Keratinocyte (primary cell): ENCODE measurements at regions not wholly inside any gene's neighbourhood (a gene's known extent, or its start where the extent isn't known, plus 50 kb on each side); places are given as distances from the start of the nearest gene placed in this dataset.

Experiments
- DNase-seq: peaks from one replicate; pipeline ENCODE4 v3.0.0-alpha.2; 2011; ENCODE audit warnings: low read depth, missing footprints, low spot score
- FAIRE-seq: peaks from 2 replicates; lab custom pipeline; 2011; peaks lifted over from hg19 to GRCh38; lab: Jason Lieb, UNC
- H2AFZ ChIP-seq: 2 replicates; pipeline ENCODE4 v1.6.0; 2012; ENCODE audit warnings: low read length, control low read depth, inconsistent platforms; ENCODE audit not compliant: control insufficient read depth
- H3K27ac ChIP-seq: 2 replicates; pipeline ENCODE4 v1.5.1; 2011; ENCODE audit warnings: low read length; ENCODE audit not compliant: control insufficient read depth, insufficient read depth
- H3K27me3 ChIP-seq: 3 replicates; pipeline ENCODE4 v1.6.0; 2011; ENCODE audit warnings: low read length; ENCODE audit not compliant: control insufficient read depth, insufficient read depth; ENCODE audit errors: extremely low read depth
- H3K36me3 ChIP-seq, 2 experiments: 2 replicates in 1 of 2; 3 replicates in 1 of 2; pipeline ENCODE4 v1.5.1; 2011; ENCODE audit warnings: low read length in 2 of 2, mild to moderate bottlenecking in 1 of 2; ENCODE audit not compliant: control insufficient read depth in 2 of 2, insufficient read depth in 2 of 2; ENCODE audit errors: extremely low read depth in 1 of 2
- H3K4me1 ChIP-seq: 3 replicates; pipeline ENCODE4 v1.5.1; 2011; ENCODE audit warnings: low read length; ENCODE audit not compliant: control insufficient read depth, insufficient read depth; ENCODE audit errors: extremely low read depth
- H3K4me2 ChIP-seq: 3 replicates; pipeline ENCODE4 v1.6.0; 2011; ENCODE audit warnings: low read depth, low read length; ENCODE audit not compliant: control insufficient read depth, insufficient read depth; ENCODE audit errors: extremely low read depth
- H3K4me3 ChIP-seq, 3 experiments: fragments of 200-600 bp in 1 of 3; sonication (generic) in 1 of 3; 2 replicates in 2 of 3; 3 replicates in 1 of 3; pipeline ENCODE4 v1.5.1; 2011 to 2016; ENCODE audit warnings: low read length in 3 of 3, mild to moderate bottlenecking in 3 of 3, control low read depth in 2 of 3, inconsistent platforms in 1 of 3, low read depth in 1 of 3, mixed read lengths in 1 of 3, mixed run types in 1 of 3, moderate library complexity in 1 of 3; ENCODE audit not compliant: control insufficient read depth in 2 of 3, insufficient read depth in 2 of 3; ENCODE audit errors: extremely low read depth in 1 of 3
- H3K79me2 ChIP-seq: 2 replicates; pipeline ENCODE4 v1.6.0; 2012; ENCODE audit warnings: low read length; ENCODE audit not compliant: control insufficient read depth, insufficient read depth
- H3K9ac ChIP-seq: 3 replicates; pipeline ENCODE4 v1.6.0; 2011; ENCODE audit warnings: low read length; ENCODE audit not compliant: control insufficient read depth, insufficient read depth; ENCODE audit errors: extremely low read depth
- H3K9me1 ChIP-seq: 3 replicates; pipeline ENCODE4 v1.6.0; 2011; ENCODE audit warnings: low read length; ENCODE audit not compliant: control insufficient read depth, insufficient read depth; ENCODE audit errors: extremely low read depth
- H3K9me3 ChIP-seq: 2 replicates; pipeline ENCODE4 v1.5.1; 2012; ENCODE audit warnings: low read depth, low read length; ENCODE audit not compliant: control insufficient read depth
- H4K20me1 ChIP-seq: 3 replicates; pipeline ENCODE4 v1.6.0; 2011; ENCODE audit warnings: low read length; ENCODE audit not compliant: control insufficient read depth, insufficient read depth; ENCODE audit errors: extremely low read depth
- EZH2 ChIP-seq: IDR thresholded peaks from one replicate; pipeline ENCODE4 v1.6.1; 2012; ENCODE audit warnings: inconsistent platforms, mild to moderate bottlenecking, low read length, moderate library complexity
- dilution Hi-C: fragments of 300-500 bp; cut with MboI; formaldehyde crosslinking; loops from one replicate; pipeline ENCODE4 v1.7.0; 2020; ENCODE audit warnings: low sequenced_read_pairs; ENCODE audit not compliant: extremely low pct_ligation_motif_present
- TF ChIP-seq, protein P1 (sequence below), 3 experiments: IDR thresholded peaks in 1 of 3; conservative IDR thresholded peaks in 1 of 3; optimal IDR thresholded peaks in 1 of 3; 2 replicates in 2 of 3; 3 replicates in 1 of 3; pipeline versions ENCODE3 to v1.5.1; 2011; ENCODE audit warnings: low read length in 3 of 3, mild to moderate bottlenecking in 3 of 3, moderate library complexity in 2 of 3, control low read depth in 1 of 3, inconsistent platforms in 1 of 3; ENCODE audit not compliant: insufficient read depth in 2 of 3; ENCODE audit errors: extremely low read depth in 1 of 3

- TF ChIP-seq, protein P1, sequence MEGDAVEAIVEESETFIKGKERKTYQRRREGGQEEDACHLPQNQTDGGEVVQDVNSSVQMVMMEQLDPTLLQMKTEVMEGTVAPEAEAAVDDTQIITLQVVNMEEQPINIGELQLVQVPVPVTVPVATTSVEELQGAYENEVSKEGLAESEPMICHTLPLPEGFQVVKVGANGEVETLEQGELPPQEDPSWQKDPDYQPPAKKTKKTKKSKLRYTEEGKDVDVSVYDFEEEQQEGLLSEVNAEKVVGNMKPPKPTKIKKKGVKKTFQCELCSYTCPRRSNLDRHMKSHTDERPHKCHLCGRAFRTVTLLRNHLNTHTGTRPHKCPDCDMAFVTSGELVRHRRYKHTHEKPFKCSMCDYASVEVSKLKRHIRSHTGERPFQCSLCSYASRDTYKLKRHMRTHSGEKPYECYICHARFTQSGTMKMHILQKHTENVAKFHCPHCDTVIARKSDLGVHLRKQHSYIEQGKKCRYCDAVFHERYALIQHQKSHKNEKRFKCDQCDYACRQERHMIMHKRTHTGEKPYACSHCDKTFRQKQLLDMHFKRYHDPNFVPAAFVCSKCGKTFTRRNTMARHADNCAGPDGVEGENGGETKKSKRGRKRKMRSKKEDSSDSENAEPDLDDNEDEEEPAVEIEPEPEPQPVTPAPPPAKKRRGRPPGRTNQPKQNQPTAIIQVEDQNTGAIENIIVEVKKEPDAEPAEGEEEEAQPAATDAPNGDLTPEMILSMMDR (optimal IDR thresholded peaks at IDR 0.05 in 1 of 3, IDR thresholded peaks at IDR 0.05 in 1 of 3, conservative IDR thresholded peaks at IDR 0.05 in 1 of 3; ENCODE audit: extremely low read depth in 1 of 3, insufficient read depth in 2 of 3, low read length in 3 of 3), result no peak
- TF ChIP-seq EZH2, result no peak
- dilution Hi-C loops, result no loop called here
- no peak for DNase-seq
These were observed 208.6 kb downstream of the CTTN start for GRCh38 chr11:70606951-70607330.

DNA sequence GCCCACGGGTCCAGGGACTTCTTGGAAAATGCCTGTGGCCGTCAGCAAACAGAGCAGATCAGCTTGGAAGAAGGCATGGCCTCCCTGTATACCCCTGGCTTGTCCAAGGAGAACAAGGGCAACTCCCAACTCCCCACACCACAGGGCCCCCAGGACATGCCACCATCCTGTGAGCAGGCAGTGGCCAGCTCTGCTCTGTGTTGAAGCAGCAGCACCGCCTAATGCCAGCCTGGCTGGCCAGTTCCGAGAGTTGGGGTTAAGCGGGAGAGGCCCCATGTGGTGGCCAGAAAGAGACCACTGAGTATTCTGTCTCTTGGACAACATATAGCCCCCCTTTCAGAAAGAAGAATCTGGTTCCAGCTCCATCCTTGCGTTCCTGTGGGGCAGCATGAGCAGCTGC is 209.2 kb downstream of the CTTN start:
- no peak overlapping the region for H3K9ac ChIP-seq
- dilution Hi-C loops, result no loop called here
- H3K4me1 ChIP-seq, result peaks cover 7% of the 10 kb centered on the region

More at GRCh38 chr11:70606951-70607330, 208.6 kb downstream of the CTTN start:
- Histone ChIP-seq H3K4me3 (no peak overlapping the region), H3K27me3 (no peaks in the 10 kb centered on the region), H3K79me2 (no peaks in the 10 kb centered on the region), H4K20me1 (no peaks in the 10 kb centered on the region), H3K4me1 (peaks cover 7% of the 10 kb centered on the region), H3K4me2 (no peak overlapping the region), H3K9me3 (no peaks in the 10 kb centered on the region), H2AFZ (no peak overlapping the region), H3K27ac (no peak overlapping the region), H3K36me3 (no peaks in the 10 kb centered on the region), H3K9me1 (no peaks in the 10 kb centered on the region), H3K9ac (no peak overlapping the region)
- no peak for FAIRE-seq

More for the DNA sequence above, 209.2 kb downstream of the CTTN start:
- no peak overlapping the region for H3K27ac ChIP-seq
- H3K9me1 ChIP-seq, result no peaks in the 10 kb centered on the region
- H3K4me2 ChIP-seq, result no peak overlapping the region
- no peak for DNase-seq
- H3K9me3 ChIP-seq, result no peaks in the 10 kb centered on the region
- H2AFZ ChIP-seq, result no peak overlapping the region
- H4K20me1 ChIP-seq, result no peaks in the 10 kb centered on the region
- H3K4me3 ChIP-seq, result no peak overlapping the region
- no peaks in the 10 kb centered on the region for H3K79me2 ChIP-seq
- TF ChIP-seq, protein P1 (optimal IDR thresholded peaks at IDR 0.05 in 1 of 3, IDR thresholded peaks at IDR 0.05 in 1 of 3, conservative IDR thresholded peaks at IDR 0.05 in 1 of 3; ENCODE audit: extremely low read depth in 1 of 3, insufficient read depth in 2 of 3, low read length in 3 of 3), result no peak
- TF ChIP-seq EZH2, result no peak
- no peaks in the 10 kb centered on the region for H3K36me3 ChIP-seq
- FAIRE-seq, result no peak
- H3K27me3 ChIP-seq, result no peaks in the 10 kb centered on the region
